IPS DF 19.7 (cell line): ENCODE measurements at regions not wholly inside any gene's neighbourhood (a gene's known extent, or its start where the extent isn't known, plus 50 kb on each side); places are given as distances from the start of the nearest gene placed in this dataset.
"Not testable (repeated sequence)": the region's sequence is repeated elsewhere in the genome, so short reads cannot be mapped to it uniquely, and the experiment has no call there.

Experiments used
- DNase-seq: peaks from one replicate; pipeline ENCODE4 v3.0.0-alpha.2; 2013; ENCODE audit warnings: low read depth, low spot score

DNA sequence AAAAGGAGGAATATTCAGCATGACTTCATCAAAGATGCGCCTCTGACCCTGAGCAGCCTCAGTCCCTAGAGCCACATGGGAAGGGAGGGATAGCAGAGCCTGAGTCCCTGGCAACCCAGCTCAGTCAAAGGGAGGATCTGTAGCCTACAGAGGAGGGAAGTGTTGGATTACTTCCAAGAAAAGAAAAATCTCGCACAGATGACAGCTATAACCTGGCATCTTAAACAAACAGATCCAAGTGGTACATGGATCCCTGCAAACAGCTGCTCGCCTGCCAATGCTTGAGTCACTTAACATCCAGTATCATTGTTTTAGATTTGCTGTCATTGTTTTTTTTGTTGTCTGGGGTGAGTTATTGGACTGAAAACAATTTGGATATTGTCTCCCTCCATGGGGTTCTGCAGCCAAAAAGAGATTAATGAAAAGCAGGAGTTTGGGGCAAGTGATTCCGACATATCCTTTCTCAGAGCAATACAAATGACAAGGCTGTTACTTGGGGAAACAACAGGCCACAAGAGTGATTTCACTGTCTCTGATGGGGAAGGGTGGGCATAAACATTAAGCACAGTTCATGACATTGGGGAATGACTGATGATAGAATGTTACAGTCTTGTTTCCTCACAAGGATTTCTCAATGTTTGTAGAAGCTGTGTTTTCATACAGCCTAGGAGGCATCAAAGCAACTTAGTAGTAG lies 153.5 kb upstream of the KIF2A start:
- DNase-seq, result no peak

DNA sequence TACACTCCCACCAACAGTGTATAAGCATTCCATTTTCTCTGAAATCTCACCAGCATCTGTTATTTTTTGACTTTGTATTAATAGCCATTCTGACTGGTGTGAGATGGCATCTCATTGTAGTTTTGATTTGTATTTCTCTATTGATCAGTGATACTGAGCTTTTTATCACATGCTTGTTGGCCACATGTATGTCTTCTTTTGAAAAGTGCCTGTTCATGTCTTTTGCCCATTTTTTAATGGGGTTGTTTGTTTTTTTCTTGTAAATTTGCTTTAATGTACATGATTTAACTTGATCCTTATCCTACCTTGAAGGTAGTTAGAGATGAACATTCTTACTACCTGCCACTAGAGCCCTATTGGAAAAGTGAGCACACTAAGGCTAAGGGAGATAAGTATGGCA lies 151.2 kb upstream of the KIF2A start:
- no peak for DNase-seq

DNA sequence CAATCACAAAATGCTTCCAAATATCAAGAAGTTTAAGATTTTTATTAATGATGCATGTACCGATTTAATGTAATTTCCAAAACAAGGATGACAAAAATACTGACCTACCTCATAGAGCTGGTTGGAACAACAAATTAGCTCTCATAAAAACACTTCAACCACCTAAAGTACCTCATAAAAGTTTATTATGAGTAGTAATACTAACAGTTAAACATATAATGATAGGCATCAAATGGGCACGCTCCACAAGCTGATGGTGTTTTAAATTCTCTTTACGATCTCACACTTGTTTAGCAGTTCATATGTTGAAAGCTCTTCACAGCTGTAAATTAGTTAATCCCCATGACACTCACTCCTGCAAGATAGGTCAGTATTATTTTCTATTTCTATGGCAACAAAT lies 150.0 kb upstream of the KIF2A start:
- no peak for DNase-seq

- no peak for DNase-seq
Measured at GRCh38 chr5:62167561-62168057, 138.4 kb upstream of the KIF2A start.

- no peak for DNase-seq
Measured at GRCh38 chr5:62168506-62169281, 137.3 kb upstream of the KIF2A start.

DNA sequence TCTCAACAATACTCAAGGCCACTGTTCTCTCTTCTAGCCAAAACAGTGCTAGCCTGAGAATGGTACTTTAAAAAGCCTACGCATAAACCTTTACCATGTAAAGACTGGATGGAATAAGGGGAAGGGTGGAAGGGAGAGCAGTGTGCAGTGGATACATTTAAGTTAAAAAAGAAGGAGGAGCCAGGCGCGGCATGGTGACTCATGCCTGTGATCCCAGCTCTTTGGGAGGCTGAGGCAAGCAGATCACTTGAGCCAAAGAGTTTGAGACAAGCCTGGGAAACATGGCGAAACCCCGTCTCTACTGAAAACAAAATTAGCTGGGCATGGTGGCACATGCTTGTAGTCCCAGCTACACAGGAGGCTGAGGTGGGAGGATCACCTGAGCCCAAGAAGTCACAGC lies 127.7 kb upstream of the KIF2A start:
- DNase-seq, result no peak

GRCh38 chr5:62182802-62183201 lies 123.2 kb upstream of the KIF2A start:
- no peak for DNase-seq

DNA sequence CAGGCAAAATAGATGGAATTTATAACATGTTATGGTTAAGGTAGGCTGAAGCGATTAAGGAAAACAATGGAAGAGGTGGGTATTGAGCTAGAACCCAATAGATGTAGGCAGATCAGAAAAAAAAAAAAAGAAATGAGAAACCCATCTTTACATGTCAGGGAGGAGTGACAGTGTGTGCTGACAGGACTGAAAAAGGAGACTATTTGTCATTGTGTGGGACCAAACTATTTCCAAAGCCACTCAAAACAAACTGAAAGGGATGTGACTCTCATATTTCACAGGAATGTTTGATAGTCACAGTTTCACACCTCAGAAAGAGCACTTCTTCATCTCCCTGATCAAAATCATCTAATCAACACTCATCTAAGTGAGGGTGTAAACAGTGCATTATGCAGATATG lies 122.3 kb upstream of the KIF2A start:
- no peak for DNase-seq

DNA sequence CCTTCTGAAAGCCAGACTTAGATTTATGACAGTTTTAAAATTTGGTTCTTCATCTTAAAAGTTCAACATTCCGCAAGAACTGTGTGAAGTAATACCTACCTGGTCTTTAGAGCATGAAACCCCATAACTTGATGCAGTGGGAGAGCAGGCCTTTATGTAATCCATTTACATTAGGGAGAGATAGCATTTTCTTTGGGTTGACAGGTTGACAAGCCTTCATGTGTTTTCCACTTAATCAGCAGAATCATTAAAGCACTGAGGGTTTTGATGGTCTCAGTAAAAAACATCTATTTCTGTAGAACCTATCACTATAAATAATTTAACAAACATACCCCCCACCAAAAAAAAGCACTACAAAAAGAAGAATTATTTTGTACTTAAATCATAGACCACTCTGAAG lies 121.6 kb upstream of the KIF2A start:
- DNase-seq, result no peak

- DNase-seq, result no peak
Measured at GRCh38 chr5:62190173-62190572, 115.8 kb upstream of the KIF2A start.

DNA sequence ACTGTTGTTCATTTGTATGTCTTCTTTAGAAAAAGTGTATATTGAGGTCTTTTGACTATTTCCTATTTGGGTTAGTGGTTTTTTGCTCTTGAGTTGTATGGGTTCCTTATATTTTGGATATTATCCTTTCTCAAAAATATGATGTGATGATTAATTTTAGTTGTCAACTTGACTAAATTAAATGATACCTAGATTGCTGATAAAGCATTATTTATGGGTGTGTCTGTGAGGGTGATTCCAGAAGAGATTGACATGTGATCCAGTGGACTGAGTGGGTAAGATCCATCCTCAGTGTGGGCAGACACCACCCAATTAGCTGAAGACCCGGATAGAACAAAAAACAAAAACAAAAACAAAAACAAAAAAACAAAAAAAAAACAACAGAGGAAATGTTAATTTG lies 115.1 kb upstream of the KIF2A start:
- DNase-seq, result no peak

GRCh38 chr5:62192958-62193357 lies 113.0 kb upstream of the KIF2A start:
- no peak for DNase-seq

DNA sequence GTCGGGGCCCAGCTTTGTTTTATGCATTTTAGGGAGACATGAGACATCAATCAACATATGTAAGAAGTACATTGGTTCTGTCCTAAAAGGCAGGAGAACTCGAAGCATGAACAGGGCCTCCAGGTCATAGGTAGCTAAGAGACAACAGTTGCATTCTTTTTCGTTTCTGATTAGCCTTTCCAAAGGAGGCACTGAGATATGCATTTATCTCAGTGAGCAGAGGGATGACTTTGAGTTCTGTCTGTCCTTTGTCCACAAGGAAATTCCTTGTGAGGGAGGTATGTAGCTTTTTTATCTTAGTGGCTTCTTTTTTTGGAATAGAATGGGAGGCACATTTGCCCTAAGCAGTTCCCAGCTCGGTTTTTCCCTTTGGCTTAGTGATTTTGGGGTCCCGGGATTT lies 109.5 kb upstream of the KIF2A start:
- not testable (repeated sequence) for DNase-seq

DNA sequence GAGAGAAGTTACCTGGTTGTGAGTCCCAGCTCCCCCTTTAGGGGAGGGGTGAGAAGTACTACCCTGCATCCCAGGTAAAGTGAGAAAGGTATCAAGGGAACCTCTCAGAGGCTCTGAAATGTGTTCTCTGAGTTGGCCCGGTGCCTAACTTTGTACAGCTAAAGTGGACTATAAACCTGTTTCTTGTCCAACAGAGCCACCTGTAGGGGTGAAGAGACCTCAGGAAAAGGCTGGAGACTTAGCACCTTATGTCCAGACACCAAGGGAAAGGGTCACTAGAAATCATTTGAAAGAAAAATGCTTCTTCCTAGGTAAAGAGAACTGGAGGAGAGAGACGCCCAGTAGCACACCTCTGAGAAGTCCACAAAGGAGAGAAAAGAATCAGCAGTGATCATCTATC lies 108.3 kb upstream of the KIF2A start:
- DNase-seq, result no peak

GRCh38 chr5:62198421-62198820 lies 107.6 kb upstream of the KIF2A start:
- no peak for DNase-seq

GRCh38 chr5:62199792-62200716 lies 106.0 kb upstream of the KIF2A start:
- DNase-seq, result no peak

DNA sequence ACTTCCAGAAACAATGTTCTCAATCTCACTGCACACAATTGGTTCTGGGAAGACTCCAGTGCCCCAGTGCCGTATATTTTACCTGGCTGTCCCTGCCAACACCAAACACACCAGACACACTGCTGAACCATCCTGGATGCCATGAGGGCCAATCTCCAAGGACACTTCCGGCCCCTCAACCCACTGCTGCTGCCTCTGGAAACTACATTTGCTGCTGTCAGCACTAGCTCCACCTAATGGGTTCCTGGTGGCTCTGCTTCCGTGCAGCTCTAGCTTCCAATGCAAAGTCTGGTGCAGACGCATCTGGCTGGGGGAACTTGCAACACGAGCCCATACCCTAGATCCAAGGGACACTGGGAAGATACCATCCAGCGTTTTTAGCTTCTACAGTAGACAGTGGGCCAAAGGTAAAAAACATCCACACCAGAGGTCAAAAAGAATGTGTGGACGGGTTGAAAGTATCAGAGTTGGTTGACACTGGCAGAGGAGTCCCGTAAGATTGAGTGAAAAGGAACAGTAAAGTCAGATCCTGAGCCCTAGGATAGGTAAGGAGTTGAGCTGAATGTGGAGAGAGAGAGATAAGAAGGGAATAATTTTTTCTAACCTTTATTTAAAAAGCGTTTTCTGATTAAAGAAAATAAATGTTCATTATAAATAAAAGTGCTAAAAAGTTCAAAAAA lies 99.7 kb upstream of the KIF2A start:
- DNase-seq, result peak; percentile 65

DNA sequence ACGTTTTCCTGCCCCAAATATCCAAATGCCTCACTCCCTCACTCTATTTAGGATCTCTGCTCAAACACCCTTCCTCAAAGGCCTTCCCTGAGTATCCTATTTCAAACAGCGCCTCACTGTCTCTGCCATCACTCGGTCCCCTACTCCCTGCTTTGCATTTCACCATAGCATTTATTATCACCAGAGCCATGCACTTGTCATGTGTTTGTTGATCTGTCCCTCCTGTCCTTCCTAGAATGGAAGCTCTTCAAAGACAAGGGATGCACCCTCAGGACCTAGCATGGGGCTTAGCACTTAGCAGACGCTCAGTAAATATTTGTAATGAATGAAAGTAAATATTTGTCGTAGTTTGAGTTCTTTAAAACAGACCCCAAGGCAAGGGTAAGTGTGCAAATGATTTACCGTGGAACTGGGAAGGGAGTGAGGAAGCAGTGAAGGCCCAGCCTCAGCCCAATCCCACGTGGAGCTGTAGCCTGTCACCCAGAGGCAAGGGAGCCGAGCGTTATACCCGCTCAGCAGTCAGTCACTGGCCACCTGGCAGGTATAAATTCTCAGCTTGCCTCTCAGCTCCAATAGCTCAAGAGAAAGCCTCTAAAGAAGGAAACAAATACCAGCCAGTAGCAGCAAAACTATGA lies 97.7 kb upstream of the KIF2A start:
- DNase-seq, result no peak

- DNase-seq, result no peak
Measured at GRCh38 chr5:62211405-62211804, 94.6 kb upstream of the KIF2A start.

GRCh38 chr5:62212648-62213047 lies 93.4 kb upstream of the KIF2A start:
- DNase-seq, result no peak

GRCh38 chr5:62214701-62215100 lies 91.3 kb upstream of the KIF2A start:
- DNase-seq, result no peak
